HEK293T (cell line): ENCODE measurements at regions not wholly inside any gene's neighbourhood (a gene's known extent, or its start where the extent isn't known, plus 50 kb on each side); places are given as distances from the start of the nearest gene placed in this dataset.

Source experiments
- CTCF ChIA-PET: fragments of 350-600 bp; formaldehyde crosslinking; extraction: SDS; loops from one replicate; lab custom pipeline; 2021; ENCODE audit warnings: antibody characterized with exemption, inconsistent platforms; lab: Yijun Ruan, JAX
- POLR2A ChIA-PET: fragments of 350-600 bp; formaldehyde crosslinking; extraction: SDS; loops from one replicate; lab custom pipeline; 2020; ENCODE audit warnings: antibody characterized with exemption, inconsistent platforms; lab: Yijun Ruan, JAX
- DNase-seq: peaks from one replicate; pipeline ENCODE4 v3.0.0; 2012; ENCODE audit warnings: mixed read lengths; ENCODE audit errors: extremely low spot score
- ARNT ChIP-seq: fragments of 450-650 bp; IDR thresholded peaks from 2 replicates; pipeline ENCODE4 v1.6.1; 2017; ENCODE audit warnings: mild to moderate bottlenecking
- BHLHE40 ChIP-seq: fragments of 450-650 bp; IDR thresholded peaks from 2 replicates; pipeline ENCODE4 v1.6.1; 2016; ENCODE audit warnings: mild to moderate bottlenecking, moderate library complexity, borderline replicate concordance
- CTBP1 ChIP-seq: fragments of 450-650 bp; IDR thresholded peaks from 2 replicates; pipeline ENCODE4 v1.6.1; 2016; ENCODE audit warnings: borderline replicate concordance
- ELF4 ChIP-seq: fragments of 450-650 bp; IDR thresholded peaks from 2 replicates; pipeline ENCODE4 v1.6.1; 2017; ENCODE audit warnings: antibody characterized with exemption
- FOXA1 ChIP-seq: fragments of 450-650 bp; IDR thresholded peaks from 2 replicates; pipeline ENCODE4 v1.6.1; 2016; ENCODE audit warnings: mild to moderate bottlenecking
- FOXK2 ChIP-seq: fragments of 450-650 bp; IDR thresholded peaks from 2 replicates; pipeline ENCODE4 v1.6.1; 2016; ENCODE audit warnings: mild to moderate bottlenecking
- FOXM1 ChIP-seq: fragments of 450-650 bp; IDR thresholded peaks from 2 replicates; pipeline ENCODE4 v1.6.1; 2017; ENCODE audit warnings: mild to moderate bottlenecking, borderline replicate concordance
- HDGF ChIP-seq: fragments of 450-650 bp; IDR thresholded peaks from 2 replicates; pipeline ENCODE4 v1.6.1; 2017; ENCODE audit warnings: antibody characterized with exemption, borderline replicate concordance
- L3MBTL2 ChIP-seq: fragments of 450-650 bp; conservative IDR thresholded peaks from 2 replicates; pipeline ENCODE4 v1.6.1; 2016; ENCODE audit warnings: mild to moderate bottlenecking
- LEF1 ChIP-seq: fragments of 450-650 bp; IDR thresholded peaks from 2 replicates; pipeline ENCODE4 v1.6.1; 2017; ENCODE audit warnings: mild to moderate bottlenecking, borderline replicate concordance
- NFRKB ChIP-seq: fragments of 450-650 bp; IDR thresholded peaks from 2 replicates; pipeline ENCODE4 v1.6.1; 2016; ENCODE audit warnings: mild to moderate bottlenecking, moderate library complexity
- PKNOX1 ChIP-seq: fragments of 450-650 bp; IDR thresholded peaks from 2 replicates; pipeline ENCODE4 v1.6.1; 2016
- SP1 ChIP-seq: fragments of 450-650 bp; IDR thresholded peaks from 2 replicates; pipeline ENCODE4 v1.6.1; 2017
- SUZ12 ChIP-seq: fragments of 450-650 bp; IDR thresholded peaks from 2 replicates; pipeline ENCODE4 v1.6.1; 2016; ENCODE audit warnings: mild to moderate bottlenecking
- TARDBP ChIP-seq: fragments of 450-650 bp; IDR thresholded peaks from 2 replicates; pipeline ENCODE4 v1.6.1; 2016
- ZNF384 ChIP-seq: fragments of 450-650 bp; IDR thresholded peaks from 2 replicates; pipeline ENCODE4 v1.6.1; 2016

DNA sequence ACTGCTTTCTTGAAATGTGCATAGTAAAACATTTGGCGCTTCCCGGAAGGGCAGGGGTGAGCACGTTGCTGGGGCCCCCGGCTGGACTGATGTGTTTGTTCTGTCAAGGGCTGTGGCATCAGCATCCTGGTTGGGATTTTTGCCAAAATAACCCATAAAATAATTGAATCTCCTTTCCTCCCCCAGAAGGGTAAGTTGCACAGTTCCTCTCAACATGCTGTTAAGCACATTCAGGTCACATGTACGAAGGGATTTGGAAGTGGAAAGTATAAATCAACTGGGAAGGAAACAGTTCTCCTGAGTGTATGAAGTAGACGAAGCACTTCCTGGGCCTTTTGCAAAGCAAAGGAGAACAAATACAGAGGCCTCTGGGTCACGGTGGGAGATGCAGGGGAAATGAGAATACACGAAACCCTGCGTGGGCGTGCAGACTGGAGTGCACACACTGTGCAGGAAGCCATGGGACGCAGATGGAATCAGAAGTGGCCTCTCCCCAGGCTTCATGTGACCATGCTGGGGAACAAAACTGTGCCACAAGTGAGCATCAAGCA is 183.9 kb downstream of the LPIN1 start:
- CTCF ChIA-PET, result no interaction called here

DNA sequence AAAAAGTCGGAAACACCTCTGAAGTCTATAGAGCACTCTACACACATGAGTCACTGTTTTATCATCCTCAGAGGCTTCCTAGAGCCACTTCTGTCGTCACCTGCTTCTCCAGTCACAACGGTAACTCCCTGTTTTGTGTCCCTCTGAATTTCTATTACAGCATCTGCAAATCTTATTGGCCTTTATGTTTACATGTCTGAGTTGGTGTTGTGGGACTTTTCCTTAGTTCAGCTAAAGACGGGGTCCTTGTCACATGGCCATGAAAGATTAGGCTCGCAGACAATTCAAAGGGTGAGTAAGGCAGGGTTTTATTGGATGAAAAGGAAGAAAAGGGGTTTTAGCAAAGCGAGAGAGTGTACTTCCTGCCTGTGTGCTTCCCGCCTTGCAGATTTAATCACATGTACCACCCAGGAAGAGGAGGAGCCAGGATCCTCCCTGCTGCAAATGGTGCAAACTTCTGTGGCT is 185.6 kb downstream of the LPIN1 start:
- CTCF ChIA-PET, result no interaction called here
- no peak for TF ChIP-seq HDGF
- no peak for TF ChIP-seq LEF1
- TF ChIP-seq SP1, result no peak
- no peak for TF ChIP-seq SUZ12
- TF ChIP-seq ZNF384, result no peak
- TF ChIP-seq BHLHE40, result no peak
- TF ChIP-seq PKNOX1, result no peak
- POLR2A ChIA-PET, result no interaction called here
- no peak for DNase-seq

More for the DNA sequence above, 183.9 kb downstream of the LPIN1 start:
- no peak for DNase-seq
- no peak for TF ChIP-seq FOXK2
- no peak for TF ChIP-seq SUZ12
- TF ChIP-seq PKNOX1, result no peak
- no peak for TF ChIP-seq BHLHE40
- no peak for TF ChIP-seq L3MBTL2
- no peak for TF ChIP-seq FOXM1
- no peak for TF ChIP-seq LEF1
- TF ChIP-seq FOXA1, result no peak
- TF ChIP-seq NFRKB, result no peak
- TF ChIP-seq ARNT, result no peak
- TF ChIP-seq CTBP1, result no peak
- TF ChIP-seq SP1, result no peak
- no peak for TF ChIP-seq ELF4
- TF ChIP-seq TARDBP, result no peak
- TF ChIP-seq HDGF, result no peak
- no peak for TF ChIP-seq ZNF384
- POLR2A ChIA-PET, result no interaction called here

DNA sequence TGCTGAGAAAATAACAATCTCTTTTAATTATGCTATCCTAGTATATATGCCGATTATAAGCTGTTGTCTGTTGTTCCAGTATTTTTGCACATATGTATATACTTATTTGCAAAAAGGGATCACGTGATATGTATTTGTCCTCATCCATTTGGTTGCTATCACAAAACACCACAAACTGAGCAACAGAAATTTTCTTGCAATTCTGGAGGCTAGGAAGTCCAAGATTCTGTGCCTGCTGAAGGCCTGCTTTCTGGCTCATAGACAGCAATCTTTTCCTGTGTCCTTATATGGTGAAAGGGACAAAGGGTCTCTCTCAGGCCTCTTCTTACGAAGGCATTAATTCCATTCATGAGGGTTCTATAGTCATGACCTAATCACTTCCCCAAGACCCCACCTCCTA is 186.5 kb downstream of the LPIN1 start:
- ChIA-PET CTCF (no interaction called here), POLR2A (no interaction called here)
- no peak for TF ChIP-seq ELF4
- TF ChIP-seq ZNF384, result no peak
- no peak for TF ChIP-seq L3MBTL2
- TF ChIP-seq LEF1, result no peak
- no peak for TF ChIP-seq TARDBP
- TF ChIP-seq SP1, result no peak
- TF ChIP-seq NFRKB, result no peak
- TF ChIP-seq PKNOX1, result no peak
- TF ChIP-seq FOXK2, result no peak
- TF ChIP-seq ARNT, result no peak
- TF ChIP-seq FOXA1, result no peak
- TF ChIP-seq HDGF, result no peak
- no peak for TF ChIP-seq CTBP1
- TF ChIP-seq BHLHE40, result no peak
- no peak for TF ChIP-seq FOXM1
- no peak for TF ChIP-seq SUZ12
- DNase-seq, result no peak

- no peak for TF ChIP-seq BHLHE40
- no peak for TF ChIP-seq SUZ12
- TF ChIP-seq PKNOX1, result no peak
- TF ChIP-seq ELF4, result no peak
- TF ChIP-seq CTBP1, result no peak
- POLR2A ChIA-PET, result interaction anchor here (1.0 kb wide), 1 partner anchor 1248 kb away, joined by 3 read pairs; no protein-coding TSS in a partner anchor
- no peak for DNase-seq
- CTCF ChIA-PET, result no interaction called here
These were observed 187.4 kb downstream of the LPIN1 start for GRCh38 chr2:11933854-11934253.

- ChIA-PET CTCF (no interaction called here), POLR2A (no interaction called here)
- no peak for DNase-seq
- no peak for TF ChIP-seq L3MBTL2
- no peak for TF ChIP-seq PKNOX1
- TF ChIP-seq TARDBP, result no peak
These were observed 190.3 kb downstream of the LPIN1 start for GRCh38 chr2:11936761-11937160.

DNA sequence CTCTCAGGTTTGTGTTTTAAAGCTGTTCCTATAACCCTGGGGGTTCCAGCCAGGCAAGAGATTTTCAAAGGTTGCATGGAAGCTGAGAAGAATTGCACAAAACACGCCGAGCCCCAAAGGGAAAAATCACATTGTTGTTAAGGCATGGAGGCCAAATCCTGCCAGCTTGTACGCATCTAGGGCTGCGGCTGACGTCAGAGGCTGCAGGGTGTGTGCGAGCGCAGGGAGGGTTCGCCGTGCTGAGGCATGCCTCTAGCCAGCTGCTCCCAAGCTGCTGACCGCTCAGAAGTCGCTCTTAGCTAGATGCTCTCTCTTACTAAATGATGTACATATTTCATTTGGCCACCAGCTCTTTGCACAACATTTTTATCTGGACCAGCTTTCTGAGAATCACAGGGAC is 191.8 kb downstream of the LPIN1 start:
- TF ChIP-seq PKNOX1 (no peak), CTBP1 (no peak)
- POLR2A ChIA-PET, result no interaction called here
- DNase-seq, result no peak
- CTCF ChIA-PET, result no interaction called here
